ENCODE measurements at regions not wholly inside any gene's neighbourhood (a gene's known extent, or its start where the extent isn't known, plus 50 kb on each side); places are given as distances from the start of the nearest gene placed in this dataset.

DNA sequence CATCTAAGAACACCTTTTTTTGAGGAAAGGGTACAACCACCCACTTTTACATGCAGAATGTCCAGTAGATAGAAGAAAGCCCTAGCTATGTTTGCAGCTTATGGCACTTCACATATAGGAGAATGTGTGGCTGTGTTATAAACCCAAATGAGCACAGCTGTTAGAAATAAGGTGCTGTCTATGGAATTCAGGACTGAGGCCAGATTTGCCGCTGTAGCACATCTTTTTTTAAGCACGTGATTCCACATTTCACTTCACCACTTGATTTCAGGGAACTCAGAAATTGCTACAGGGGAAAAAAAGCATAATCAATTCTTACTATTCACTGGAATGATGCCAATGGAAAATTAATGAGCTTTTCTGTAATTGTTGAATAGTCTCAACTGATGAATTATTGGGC, 147.2 kb upstream of the ADAMTS5 start:
- DNase-seq = no peak

DNA sequence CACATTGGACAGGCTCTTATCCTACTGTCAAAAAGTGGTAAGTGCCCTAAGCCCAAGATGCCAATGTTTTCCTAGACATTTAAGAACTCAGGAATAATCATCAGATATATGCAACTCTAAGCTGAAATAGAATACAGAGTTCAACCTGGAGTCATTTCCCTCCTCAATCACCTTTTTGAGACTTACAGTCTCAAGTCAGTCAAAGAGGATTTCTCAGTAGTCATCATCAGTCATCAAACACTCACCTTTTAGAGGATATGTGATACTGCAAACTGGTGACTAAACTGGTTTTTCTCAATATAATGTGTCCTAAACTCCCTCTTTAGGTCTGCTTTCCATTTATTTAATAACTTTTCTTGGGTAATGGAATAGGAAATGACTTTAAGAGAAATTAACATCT, 145.3 kb upstream of the ADAMTS5 start:
- DNase-seq = no peak

DNA sequence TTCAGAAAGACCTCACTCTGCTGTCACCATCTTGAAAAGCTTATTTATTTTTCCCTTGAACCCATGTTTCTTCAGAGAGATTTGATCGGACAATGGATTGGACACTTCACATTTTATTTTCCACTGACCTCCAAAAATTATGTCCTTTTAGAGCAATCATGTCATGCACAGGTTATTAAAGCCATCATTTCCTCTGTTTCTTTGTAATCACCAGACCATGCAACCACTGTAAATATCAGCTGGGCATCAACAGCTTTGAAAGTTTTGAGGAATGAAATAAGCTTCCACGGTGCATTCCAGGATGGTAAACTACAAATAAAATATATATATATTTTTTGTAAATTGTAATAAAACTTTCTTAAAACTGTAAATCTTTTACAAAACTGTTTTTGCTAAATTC, 144.1 kb upstream of the ADAMTS5 start:
- DNase-seq = no peak

DNA sequence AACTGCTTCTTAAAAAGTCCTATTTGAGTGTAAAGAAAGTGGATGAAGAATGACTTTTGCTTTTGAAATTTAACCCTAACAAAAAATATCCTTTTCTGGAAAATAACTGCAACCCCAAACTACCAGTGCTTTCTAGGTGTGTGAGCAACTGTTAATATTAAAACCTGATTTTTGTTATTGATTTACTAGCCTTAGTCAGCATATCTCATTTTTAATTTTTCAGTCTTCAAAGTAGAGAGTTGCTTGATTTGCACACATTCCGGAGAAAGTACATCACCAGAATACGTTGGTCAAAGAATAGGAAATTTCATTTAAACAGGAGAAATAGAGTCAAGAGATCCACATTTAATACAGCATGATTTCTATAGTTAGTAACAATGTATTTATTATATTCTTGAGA, 141.8 kb upstream of the ADAMTS5 start:
- no peak for DNase-seq

DNA sequence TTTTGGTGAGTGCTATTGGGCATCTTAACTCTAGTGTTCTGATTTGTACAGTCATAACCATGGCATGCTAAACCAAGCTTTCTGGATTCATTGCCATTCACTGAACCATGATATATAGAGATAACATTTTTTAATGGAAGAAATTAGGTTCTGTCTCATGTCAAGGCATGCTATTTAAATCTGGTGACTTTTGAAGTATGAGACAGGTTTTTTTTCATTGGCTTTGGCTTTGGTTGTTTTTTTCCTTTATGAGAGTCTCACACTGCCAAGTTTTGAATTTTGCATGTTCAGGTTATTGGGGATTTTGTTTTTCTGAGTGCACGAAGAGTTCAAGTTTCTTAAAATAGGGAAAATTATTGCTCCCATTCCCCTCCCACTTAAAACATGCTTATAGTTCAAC, 141.3 kb upstream of the ADAMTS5 start:
- DNase-seq = no peak

DNA sequence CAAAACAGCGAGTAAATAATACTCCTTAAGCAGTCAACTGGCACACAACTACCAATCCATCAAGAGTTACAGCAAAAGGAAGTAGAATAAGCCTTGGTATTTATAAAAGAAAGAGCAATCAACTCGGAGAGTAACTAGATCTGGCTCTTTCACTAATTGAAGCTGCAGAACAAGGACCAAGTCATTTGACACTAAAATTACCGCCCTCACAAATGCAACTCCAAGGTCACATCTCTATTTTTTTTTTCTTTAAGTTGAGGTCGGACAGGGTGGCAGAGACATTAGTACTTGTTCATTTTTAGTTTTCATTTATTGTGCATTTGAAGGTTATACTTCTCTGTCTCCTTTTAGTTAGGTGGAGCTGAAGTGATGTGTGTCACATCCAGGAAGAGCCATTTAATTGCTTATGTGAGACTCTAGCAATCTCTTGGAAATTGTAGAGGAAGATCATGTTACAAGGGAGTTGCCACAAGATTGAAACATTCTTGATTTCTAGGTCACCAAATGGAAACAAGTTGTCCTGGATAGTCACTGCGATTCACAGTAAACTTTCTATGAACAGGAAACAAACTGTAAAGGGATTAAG, 138.1 kb upstream of the ADAMTS5 start:
- DNase-seq = no peak

DNA sequence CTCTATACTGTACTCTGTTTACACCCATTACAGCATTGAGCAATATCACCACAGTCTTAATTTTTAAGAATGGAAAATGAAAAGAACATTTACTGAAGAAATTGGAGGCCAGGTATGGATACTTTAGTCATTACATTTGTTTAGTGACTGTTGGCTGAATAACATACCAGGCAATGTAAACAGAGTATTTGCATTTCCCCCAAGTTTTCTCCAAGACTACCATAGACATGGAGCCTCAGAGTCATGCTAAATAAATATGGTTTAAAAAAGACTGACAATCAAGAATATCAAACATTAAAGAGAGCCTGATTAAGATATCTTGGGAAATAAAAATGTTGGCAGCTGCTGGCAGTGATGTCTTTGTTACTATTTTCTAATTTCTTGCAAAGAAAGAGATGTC, 136.9 kb upstream of the ADAMTS5 start:
- DNase-seq = no peak

DNA sequence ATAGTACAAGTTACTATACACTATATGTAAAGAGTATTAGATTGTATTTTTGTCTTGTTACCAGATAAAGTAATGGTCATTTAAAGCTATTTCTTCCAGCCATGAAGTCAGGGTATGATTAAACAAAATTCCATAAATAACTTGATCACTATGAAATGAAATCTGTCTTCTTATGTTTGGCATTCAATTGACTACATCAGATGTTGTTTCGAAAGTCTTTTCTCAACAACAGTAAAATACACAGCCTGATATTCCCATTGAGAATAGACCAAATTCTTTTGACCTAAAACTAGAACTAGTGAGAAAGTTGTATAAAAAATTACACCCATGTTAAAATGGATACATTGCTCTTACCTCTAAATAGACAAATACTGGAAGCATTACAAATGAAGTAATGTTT, 134.6 kb upstream of the ADAMTS5 start:
- DNase-seq = no peak

DNA sequence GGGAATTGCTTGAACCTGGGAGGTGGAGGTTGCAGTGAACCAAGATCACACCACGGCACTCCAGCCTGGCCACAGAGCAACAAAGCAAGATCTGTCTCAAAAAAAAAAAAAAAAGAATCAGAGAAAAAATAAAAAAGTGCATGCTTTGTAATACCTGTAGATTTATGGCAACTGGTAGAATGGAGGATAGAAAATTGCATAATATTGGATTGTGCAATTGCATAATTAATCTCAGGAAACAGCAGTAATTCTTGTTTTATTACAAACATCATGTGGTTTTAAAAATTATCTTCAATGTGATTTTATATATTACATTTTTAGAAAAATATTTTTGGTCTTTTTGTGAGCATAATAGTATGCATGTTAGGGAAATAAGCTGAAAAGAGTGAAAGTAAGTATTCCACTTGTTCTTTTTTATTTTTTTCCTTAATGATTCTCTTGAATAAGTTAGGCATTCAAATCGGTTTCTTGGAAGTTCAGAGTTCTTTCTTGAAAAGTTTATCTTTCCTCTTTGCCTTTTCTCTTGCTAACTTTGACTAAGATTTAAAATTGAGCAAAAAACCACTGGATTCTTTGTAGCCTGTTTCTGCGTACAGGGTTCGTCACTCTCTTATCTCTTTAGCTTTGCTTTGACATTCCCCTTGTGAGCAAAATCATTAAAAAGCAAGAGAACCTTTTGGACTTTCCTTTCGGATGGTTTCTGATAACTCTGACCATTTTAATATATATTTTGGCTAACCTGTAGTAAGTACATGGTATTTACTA, 127.5 kb upstream of the ADAMTS5 start:
- DNase-seq = no peak

DNA sequence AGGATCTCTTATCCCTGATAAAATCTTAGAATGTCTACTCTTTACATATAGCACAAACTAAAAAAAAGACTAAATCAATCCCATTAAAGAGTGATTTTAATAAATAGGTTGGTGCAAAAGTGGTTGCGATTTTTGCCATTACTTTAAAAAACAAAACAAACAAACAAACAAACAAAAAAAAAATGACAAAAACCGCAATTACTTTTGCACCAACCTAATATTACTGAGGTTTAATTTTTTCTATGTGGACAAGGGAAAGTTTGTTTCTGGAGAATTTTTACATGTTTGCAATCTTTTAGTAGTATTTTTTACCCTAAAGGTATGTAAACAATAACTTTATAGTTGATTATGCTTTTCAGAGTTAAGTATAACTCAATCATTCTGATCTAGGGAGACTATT, 119.7 kb upstream of the ADAMTS5 start:
- DNase-seq = no peak

DNA sequence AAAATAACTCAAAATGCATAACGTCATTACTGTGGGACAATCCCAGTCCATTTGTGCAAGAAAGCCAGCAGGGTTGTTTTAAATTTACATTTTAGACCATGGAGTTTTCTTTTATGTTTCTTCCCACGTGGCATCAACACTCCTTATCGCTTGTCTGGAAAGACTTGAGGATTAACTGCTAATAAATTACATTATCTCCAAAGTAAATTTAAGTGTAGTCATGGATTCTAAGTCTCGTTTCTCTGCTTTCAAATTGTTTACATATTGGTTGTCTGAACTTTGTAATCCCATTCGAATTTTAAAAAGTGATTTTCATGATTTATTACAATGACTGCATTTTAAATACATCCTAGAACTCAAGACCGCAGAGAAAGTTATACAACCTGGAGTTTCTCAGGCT, 119.3 kb upstream of the ADAMTS5 start:
- DNase-seq = no peak

DNA sequence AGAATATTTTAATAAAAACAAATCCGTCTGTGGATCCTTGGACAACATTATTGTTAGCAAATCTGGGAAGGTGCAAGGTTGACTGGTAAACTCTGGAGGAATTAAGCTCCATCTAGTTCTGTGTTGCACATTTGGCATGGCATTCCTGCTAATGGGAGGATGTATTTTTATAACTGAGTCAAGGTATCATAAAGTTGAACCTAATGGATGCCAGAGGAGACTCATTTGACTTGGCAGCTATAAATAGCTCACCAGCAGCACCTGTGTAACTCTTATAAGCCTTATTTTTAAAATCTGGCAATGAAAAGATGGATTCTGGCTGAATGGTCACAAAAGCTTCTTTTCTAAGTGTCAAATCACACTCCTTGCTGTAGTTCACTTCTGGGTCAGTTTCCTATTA, 118.5 kb upstream of the ADAMTS5 start:
- no peak for DNase-seq

DNA sequence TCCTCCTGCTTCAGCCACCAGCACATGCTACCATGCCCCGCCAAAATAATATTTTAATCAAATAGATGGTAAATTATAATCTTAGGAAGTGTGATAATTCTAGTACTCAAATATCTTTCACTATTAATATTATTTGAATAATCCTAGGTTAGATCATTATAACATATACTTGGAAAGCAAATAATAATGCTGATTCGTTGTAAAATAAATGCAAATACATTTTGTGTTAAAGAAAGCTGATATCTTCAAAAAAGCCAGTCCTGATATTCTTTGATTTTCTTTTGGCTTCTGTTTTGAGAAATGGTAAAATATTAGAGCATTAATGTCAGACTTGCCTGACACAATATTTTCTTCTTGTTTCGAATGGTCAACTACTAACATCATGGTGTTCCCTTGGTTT, 116.3 kb upstream of the ADAMTS5 start:
- DNase-seq = no peak

DNA sequence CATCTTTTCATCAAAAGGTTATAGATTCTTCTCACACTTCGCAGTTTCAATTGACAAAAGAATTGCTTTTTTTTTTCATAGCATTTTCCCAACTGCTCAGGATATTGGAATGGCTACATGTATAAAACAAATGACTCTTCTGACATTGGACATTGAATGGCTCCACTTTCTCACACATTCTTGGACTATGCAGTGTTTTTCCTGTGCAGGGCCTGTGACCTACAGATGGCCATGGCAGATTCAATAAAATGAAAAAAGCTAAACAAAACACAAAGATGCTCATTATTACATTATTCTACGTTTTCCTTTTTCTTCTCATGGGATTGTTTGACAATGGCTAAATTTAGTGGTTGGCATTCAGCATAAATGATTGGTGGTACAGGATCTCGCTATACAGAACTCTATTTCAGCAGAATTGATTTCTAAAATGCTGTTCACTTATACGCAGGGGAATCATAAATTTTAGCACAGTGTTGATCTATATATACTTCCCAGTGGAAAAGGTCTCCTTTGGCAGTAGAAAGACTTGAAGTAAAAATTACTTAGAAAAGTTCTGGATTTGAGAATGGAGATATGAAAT, 115.6 kb upstream of the ADAMTS5 start:
- no peak for DNase-seq

DNA sequence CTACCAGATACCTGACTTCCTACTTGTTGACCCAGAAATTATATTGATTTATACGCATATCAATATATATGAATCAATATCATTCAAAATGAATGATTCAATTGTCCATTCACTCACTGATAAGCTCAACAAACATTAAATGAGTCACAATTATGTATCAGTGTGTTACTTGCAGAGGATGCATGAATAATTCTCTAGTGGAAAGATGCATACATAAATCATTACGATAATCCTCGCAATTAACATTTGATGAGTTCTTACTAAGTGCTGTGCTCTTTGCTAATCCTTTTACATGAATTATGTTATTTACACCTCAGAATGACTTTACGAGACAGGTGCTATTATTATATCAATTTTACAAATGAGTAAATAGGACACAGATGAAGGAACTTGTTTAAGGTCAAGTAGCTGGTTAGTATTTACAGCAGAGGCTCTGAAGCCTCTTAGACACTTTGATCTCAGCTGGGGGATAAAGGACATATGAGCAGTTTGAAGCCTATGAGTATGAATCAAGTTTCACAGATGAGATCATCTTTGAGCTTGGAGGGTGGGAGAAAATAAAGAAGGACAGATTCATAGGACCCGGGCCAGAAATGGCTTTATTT, 112.8 kb upstream of the ADAMTS5 start:
- no peak for DNase-seq

DNA sequence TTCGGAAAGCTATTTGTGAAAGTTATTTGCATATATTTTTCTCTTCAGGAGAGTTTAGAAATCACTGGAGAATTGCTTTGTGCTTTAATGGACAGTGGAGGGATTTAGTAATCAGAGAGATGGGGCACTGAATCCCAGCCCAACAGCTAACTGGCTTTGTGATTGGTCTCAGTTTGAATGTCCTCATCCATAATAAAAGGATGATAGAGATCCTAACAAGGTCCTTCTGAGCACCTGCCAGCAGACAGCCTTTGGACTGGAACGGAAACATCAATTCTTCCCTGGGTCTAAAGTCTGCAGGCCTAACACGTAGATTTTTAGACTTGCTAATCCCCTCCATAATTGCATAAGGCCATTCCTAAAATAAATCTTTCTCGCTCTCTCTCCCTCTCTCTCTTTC, 112.0 kb upstream of the ADAMTS5 start:
- no peak for DNase-seq

DNA sequence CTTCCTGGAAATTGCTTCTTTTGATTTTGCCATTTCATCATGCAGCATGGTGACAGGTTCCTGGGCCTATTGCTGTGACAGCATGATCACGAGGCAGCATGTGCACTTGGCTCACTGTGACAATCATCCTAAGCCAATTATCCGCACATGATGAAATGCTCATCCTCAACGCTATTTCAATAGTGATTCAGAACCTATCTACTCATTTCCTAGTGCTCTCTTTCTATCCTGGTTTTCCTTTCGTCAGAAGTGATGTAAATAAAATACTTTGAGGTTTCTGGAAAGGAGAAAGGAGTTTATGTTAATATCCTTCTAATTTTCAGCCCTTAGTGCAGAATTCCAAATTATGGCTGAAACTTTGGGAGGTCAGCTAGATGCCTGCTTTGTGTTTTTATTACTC, 110.6 kb upstream of the ADAMTS5 start:
- DNase-seq = no peak

DNA sequence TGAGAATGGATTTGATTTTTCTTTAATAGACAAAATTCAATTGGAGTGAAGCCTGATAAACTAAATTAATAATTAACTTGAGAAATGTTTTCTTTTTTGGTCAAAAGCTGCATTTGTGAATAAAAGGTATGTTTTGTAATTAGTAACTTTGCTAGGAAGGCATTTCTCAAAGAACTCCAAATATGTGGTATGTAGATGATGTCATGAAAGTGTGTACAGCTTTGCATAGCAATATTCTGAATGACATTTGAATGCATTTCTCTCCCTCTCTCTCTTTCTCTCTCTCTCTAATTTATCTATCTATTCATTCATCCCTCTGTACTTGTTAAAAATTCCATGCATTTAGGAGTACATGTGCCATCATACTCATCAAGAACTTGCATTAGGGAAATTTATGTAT, 109.1 kb upstream of the ADAMTS5 start:
- DNase-seq = no peak

DNA sequence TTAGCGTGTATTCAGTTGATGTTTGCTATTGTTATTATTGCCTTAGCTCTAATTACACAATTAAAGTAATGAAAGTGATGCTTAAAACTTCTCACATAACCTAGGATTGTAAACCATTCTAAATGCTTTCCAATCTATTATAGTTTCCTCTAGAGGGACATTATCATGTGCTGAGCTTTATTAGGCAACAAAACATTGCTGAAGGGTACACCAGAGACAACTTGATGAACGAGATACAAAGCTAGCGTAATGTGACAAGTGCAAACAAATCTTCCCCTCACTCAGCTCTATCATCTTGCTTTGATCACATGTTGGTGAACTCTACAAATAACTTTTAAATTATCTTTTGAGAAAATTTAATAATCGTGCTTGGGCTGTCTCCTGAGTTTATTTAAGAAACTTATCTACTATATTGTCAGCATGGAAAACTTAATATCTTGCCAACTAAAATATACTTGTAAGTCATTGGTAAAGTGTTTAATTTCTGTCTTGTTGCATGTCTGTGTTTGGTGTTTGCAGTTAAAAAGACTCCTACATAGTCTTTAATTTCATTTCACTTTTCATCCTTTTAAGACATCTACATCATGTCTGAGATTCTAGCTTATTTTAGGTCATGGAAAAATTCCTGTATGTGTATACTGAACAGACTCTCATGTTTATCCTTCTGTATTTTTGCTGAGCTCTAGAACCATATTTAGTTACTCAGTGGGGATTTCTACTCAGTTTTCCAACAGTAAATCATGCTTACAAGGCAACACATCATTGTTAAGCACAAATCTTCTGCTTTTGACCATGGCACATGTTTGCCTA, 104.2 kb upstream of the ADAMTS5 start:
- no peak for DNase-seq

DNA sequence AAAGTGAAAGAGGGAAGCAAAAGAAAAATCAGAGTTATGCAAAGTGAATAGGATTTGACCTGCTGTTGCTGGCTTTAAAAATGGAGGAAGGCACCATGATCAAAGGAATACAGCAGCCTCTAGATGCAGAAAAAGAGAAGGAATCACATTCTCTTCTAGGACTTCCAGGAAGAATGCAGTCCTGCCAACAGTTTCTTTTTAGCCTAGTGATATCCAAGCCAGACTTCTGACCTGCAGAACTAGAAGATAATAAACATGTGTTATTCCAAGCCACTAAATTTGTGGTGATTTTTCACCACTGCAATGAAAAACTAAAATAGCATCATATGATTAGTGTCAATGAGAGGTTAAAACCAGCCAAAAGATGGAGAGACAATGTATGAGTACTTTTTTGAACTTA, 101.9 kb upstream of the ADAMTS5 start:
- DNase-seq = no peak

DNA sequence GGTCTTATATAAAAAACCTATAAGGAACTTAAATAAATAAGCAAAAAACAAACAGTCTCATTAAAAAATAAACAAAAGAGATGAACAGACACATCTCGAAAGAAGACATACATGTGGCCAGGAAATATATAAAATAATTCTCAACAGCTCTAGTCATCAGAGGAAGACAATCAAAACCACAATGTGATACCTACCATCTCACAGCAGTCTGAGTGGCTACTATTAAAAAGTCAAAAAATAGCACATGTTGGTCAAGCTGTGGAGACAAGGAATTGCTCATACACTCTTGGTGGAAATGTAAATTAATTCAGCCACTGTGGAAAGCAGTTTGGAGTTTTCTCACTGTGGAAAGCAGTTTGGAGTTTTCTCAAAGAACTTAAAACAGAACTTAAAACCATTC, 100.3 kb upstream of the ADAMTS5 start:
- no peak for DNase-seq

DNA sequence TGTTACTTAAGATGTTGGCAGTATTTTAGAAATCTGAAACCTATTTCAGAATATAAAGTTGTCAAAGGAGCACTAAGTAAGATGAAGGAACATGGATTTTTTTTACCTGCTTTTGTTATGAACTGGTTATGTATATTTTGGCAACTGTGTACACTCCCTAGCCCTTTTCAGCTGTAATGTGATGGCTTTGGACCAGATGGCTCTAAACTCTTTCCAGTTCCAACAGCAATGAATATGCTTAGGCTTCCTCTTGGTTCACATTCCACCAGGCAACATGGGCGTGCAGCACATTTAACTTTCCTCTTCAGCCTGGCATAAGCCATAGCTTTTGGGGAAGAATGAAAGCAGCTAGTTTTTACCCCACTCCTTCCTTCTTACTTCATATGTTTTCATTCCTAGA, 95.6 kb upstream of the ADAMTS5 start:
- no peak for DNase-seq

DNA sequence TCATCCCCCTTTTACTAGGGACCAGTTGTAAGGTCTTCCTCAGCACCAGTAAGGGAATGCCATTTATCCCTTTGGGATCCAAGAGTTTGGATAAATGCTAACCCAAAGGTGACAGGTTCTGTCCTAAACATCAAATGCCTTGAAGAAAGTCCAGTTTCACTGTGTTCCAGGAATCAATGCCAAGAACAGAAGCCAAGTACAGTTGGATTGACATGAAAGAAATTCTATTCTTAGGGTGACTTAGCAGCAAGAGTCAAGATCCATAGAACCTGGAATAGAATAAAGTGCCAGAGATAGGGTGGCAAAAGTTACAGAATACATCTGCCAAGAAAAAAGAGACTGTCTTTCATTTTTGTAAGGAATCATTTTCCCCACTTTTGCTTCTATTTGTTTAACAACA, 94.9 kb upstream of the ADAMTS5 start:
- DNase-seq = no peak

DNA sequence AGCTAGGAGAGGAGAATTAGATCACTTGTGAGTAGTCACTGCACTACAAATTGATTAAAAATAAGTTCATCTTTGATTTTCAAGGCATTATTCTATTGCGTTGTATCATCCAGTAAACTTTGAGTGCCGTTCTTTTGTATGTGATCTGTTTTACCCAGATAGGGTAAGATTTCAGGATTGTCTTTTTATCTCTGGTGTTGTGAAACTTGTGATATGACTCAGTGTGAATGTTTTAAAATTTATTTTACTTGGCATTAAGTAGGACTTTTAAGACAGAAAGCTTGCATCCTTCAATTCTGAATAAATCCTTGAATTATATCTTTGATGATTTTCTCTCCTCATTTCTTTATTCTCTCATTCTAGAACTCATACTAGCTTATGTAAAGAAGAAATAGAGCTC, 93.3 kb upstream of the ADAMTS5 start:
- DNase-seq = no peak

All from activated CD4-positive, CD25-positive, alpha-beta regulatory T cell treated with anti-CD3 and anti-CD28 coated beads, Interleukin-2, amount 50 U/mL, for 72 hours (primary cell).